ENCODE measurements at regions not wholly inside any gene's neighbourhood (a gene's known extent, or its start where the extent isn't known, plus 50 kb on each side); places are given as distances from the start of the nearest gene placed in this dataset.
"Not testable (repeated sequence)": the region's sequence is repeated elsewhere in the genome, so short reads cannot be mapped to it uniquely, and the experiment has no call there.

GRCh38 chr3:162398554-162398953 lies 901.9 kb downstream of the OTOL1 start:
- no peak for DNase-seq (ENCODE audit: low spot score)

GRCh38 chr3:162400697-162401096 lies 904.1 kb downstream of the OTOL1 start:
- DNase-seq (ENCODE audit: low spot score), result no peak

- not testable (repeated sequence) for DNase-seq (ENCODE audit: low spot score)
Observed at GRCh38 chr3:162411556-162411955, 914.9 kb downstream of the OTOL1 start.

GRCh38 chr3:162421721-162422120 lies 925.1 kb downstream of the OTOL1 start:
- DNase-seq (ENCODE audit: low spot score), result no peak

GRCh38 chr3:162428192-162428591 lies 931.6 kb downstream of the OTOL1 start:
- no peak for DNase-seq (ENCODE audit: low spot score)

GRCh38 chr3:162435750-162436149 lies 939.1 kb downstream of the OTOL1 start:
- no peak for DNase-seq (ENCODE audit: low spot score)

- no peak for DNase-seq (ENCODE audit: low spot score)
Observed at GRCh38 chr3:162436826-162437225, 940.2 kb downstream of the OTOL1 start.

GRCh38 chr3:162437480-162437879 lies 940.9 kb downstream of the OTOL1 start:
- no peak for DNase-seq (ENCODE audit: low spot score)

GRCh38 chr3:162441716-162442115 lies 945.1 kb downstream of the OTOL1 start:
- DNase-seq (ENCODE audit: low spot score), result no peak

- DNase-seq (ENCODE audit: low spot score), result no peak
Observed at GRCh38 chr3:162443376-162443775, 946.8 kb downstream of the OTOL1 start.

- DNase-seq (ENCODE audit: low spot score), result no peak
Observed at GRCh38 chr3:162468791-162469190, 972.2 kb downstream of the OTOL1 start.

- DNase-seq (ENCODE audit: low spot score), result no peak
Observed at GRCh38 chr3:162487138-162487537, 990.5 kb downstream of the OTOL1 start.

- DNase-seq (ENCODE audit: low spot score), result no peak
Observed at GRCh38 chr3:162489853-162490252, 993.2 kb downstream of the OTOL1 start.

GRCh38 chr3:162491952-162492351 lies 995.3 kb downstream of the OTOL1 start:
- DNase-seq (ENCODE audit: low spot score), result no peak

- no peak for DNase-seq (ENCODE audit: low spot score)
Observed at GRCh38 chr3:162492446-162493081, 996.0 kb downstream of the OTOL1 start.

- DNase-seq (ENCODE audit: low spot score), result no peak
Observed at GRCh38 chr3:162498626-162499025, 1002.0 kb downstream of the OTOL1 start.

GRCh38 chr3:162507397-162507796 lies 1010.8 kb downstream of the OTOL1 start:
- no peak for DNase-seq (ENCODE audit: low spot score)

GRCh38 chr3:162512488-162512887 lies 1015.9 kb downstream of the OTOL1 start:
- no peak for DNase-seq (ENCODE audit: low spot score)

- DNase-seq (ENCODE audit: low spot score), result no peak
Observed at GRCh38 chr3:162517110-162517509, 1020.5 kb downstream of the OTOL1 start.

GRCh38 chr3:162521669-162522068 lies 1025.1 kb downstream of the OTOL1 start:
- DNase-seq (ENCODE audit: low spot score), result no peak

GRCh38 chr3:162525066-162525742 lies 1028.6 kb downstream of the OTOL1 start:
- no peak for DNase-seq (ENCODE audit: low spot score)

- no peak for DNase-seq (ENCODE audit: low spot score)
Observed at GRCh38 chr3:162525771-162526170, 1029.2 kb downstream of the OTOL1 start.

- no peak for DNase-seq (ENCODE audit: low spot score)
Observed at GRCh38 chr3:162534431-162534830, 1037.8 kb downstream of the OTOL1 start.

GRCh38 chr3:162538491-162538890 lies 1041.9 kb downstream of the OTOL1 start:
- no peak for DNase-seq (ENCODE audit: low spot score)

Measured in HuH-7.5 (cell line).